ENCODE measurements at regions not wholly inside any gene's neighbourhood (a gene's known extent, or its start where the extent isn't known, plus 50 kb on each side); places are given as distances from the start of the nearest gene placed in this dataset.

GRCh38 chr7:25550149-25550548 lies 321.9 kb upstream of the NPVF start:
- H3K27me3 Mint-ChIP-seq (ENCODE audit: low read depth) = peaks cover 14% of the 10 kb centered on the region
- no peak for DNase-seq (ENCODE audit: low spot score in 2 of 2, unreplicated experiment in 2 of 2)
- H3K4me1 Mint-ChIP-seq = peaks cover 52% of the 10 kb centered on the region
- no peaks in the 10 kb centered on the region for H3K36me3 Mint-ChIP-seq
- H3K4me3 Mint-ChIP-seq = no peak overlapping the region
- peak overlapping the region; percentile 59 for H3K27ac Mint-ChIP-seq
- H3K9me3 Mint-ChIP-seq = no peaks in the 10 kb centered on the region
- no peak for TF ChIP-seq CTCF (IDR thresholded peaks at IDR 0.05; ENCODE audit: unreplicated experiment)

GRCh38 chr7:25552998-25553397 lies 324.7 kb upstream of the NPVF start:
- no peak overlapping the region for H3K27ac Mint-ChIP-seq
- no peak for TF ChIP-seq CTCF (IDR thresholded peaks at IDR 0.05; ENCODE audit: unreplicated experiment)
- no peak overlapping the region for H3K4me3 Mint-ChIP-seq
- no peak for DNase-seq (ENCODE audit: low spot score in 2 of 2, unreplicated experiment in 2 of 2)
- peaks cover 9% of the 10 kb centered on the region for H3K27me3 Mint-ChIP-seq (ENCODE audit: low read depth)
- H3K9me3 Mint-ChIP-seq = no peaks in the 10 kb centered on the region
- peaks cover 57% of the 10 kb centered on the region for H3K4me1 Mint-ChIP-seq
- no peaks in the 10 kb centered on the region for H3K36me3 Mint-ChIP-seq

- H3K4me1 Mint-ChIP-seq = peaks cover 55% of the 10 kb centered on the region
- no peak for TF ChIP-seq CTCF (IDR thresholded peaks at IDR 0.05; ENCODE audit: unreplicated experiment)
- peaks cover 6% of the 10 kb centered on the region for H3K27me3 Mint-ChIP-seq (ENCODE audit: low read depth)
- no peak overlapping the region for H3K27ac Mint-ChIP-seq
- no peak overlapping the region for H3K4me3 Mint-ChIP-seq
- H3K36me3 Mint-ChIP-seq = no peaks in the 10 kb centered on the region
- no peak for DNase-seq (ENCODE audit: low spot score in 2 of 2, unreplicated experiment in 2 of 2)
- H3K9me3 Mint-ChIP-seq = peaks cover 5% of the 10 kb centered on the region
Measured at GRCh38 chr7:25553580-25554291, 325.4 kb upstream of the NPVF start.

- DNase-seq (ENCODE audit: low spot score in 2 of 2, unreplicated experiment in 2 of 2) = no peak
- Mint-ChIP-seq H3K4me1 (peaks cover 34% of the 10 kb centered on the region), H3K27ac (peak overlapping the region; percentile 4), H3K27me3 (ENCODE audit: low read depth) (peaks cover 20% of the 10 kb centered on the region), H3K36me3 (no peaks in the 10 kb centered on the region), H3K9me3 (peaks cover 9% of the 10 kb centered on the region), H3K4me3 (no peak overlapping the region)
- TF ChIP-seq CTCF (IDR thresholded peaks at IDR 0.05; ENCODE audit: unreplicated experiment) = no peak
Measured at GRCh38 chr7:25557379-25557917, 329.2 kb upstream of the NPVF start.

- no peak for DNase-seq (ENCODE audit: low spot score in 2 of 2, unreplicated experiment in 2 of 2)
- peaks cover 23% of the 10 kb centered on the region for H3K27me3 Mint-ChIP-seq (ENCODE audit: low read depth)
- no peak overlapping the region for H3K27ac Mint-ChIP-seq
- H3K36me3 Mint-ChIP-seq = no peaks in the 10 kb centered on the region
- H3K4me3 Mint-ChIP-seq = no peak overlapping the region
- H3K4me1 Mint-ChIP-seq = peaks cover 34% of the 10 kb centered on the region
- TF ChIP-seq CTCF (IDR thresholded peaks at IDR 0.05; ENCODE audit: unreplicated experiment) = no peak
- H3K9me3 Mint-ChIP-seq = peaks cover 9% of the 10 kb centered on the region
Measured at GRCh38 chr7:25557930-25558329, 329.6 kb upstream of the NPVF start.

Measured in mesothelial cell of epicardium (in vitro differentiated cells).